ENCODE measurements at regions not wholly inside any gene's neighbourhood (a gene's known extent, or its start where the extent isn't known, plus 50 kb on each side); places are given as distances from the start of the nearest gene placed in this dataset.

- no peak for TF ChIP-seq POLR2A (IDR thresholded peaks at IDR 0.05; ENCODE audit: low read depth, low read length)
- no peak for TF ChIP-seq TAF1 (IDR thresholded peaks at IDR 0.05; ENCODE audit: low read depth, low read length)
These were observed 58.8 kb upstream of the JAK2 start for GRCh38 chr9:4926239-4926638.

All from GM12891 (cell line).